WTC11 (cell line): ENCODE measurements at regions not wholly inside any gene's neighbourhood (a gene's known extent, or its start where the extent isn't known, plus 50 kb on each side); places are given as distances from the start of the nearest gene placed in this dataset.

ENCODE experiments used
- ATAC-seq: fragments of 200-7000 bp; cut with Tn5 transposase; 2 replicates; pipeline ENCODE4 v1.10.0; 2021; ENCODE audit warnings: mild to moderate bottlenecking, moderate library complexity
- CTCF ChIA-PET: fragments of 300-600 bp; sonication (Branson Sonifier 250); formaldehyde crosslinking; loops from one replicate; lab custom pipeline; 2021; ENCODE audit warnings: antibody characterized with exemption; lab: Charles Lee
- POLR2A ChIA-PET: fragments of 350-600 bp; sonication (Branson Sonifier 250); formaldehyde crosslinking; loops from one replicate; lab custom pipeline; 2021; ENCODE audit warnings: antibody characterized with exemption; lab: Charles Lee
- DNase-seq: peaks from one replicate; pipeline ENCODE4 v3.0.0; 2021; ENCODE audit warnings: low spot score
- H3K27ac Mint-ChIP-seq: 2 replicates; pipeline ENCODE4 v1.8.0; 2021; ENCODE audit warnings: mixed read lengths
- H3K27me3 Mint-ChIP-seq: 2 replicates; pipeline ENCODE4 v1.8.0; 2021; ENCODE audit warnings: low read depth, mild to moderate bottlenecking, moderate library complexity, mixed read lengths
- H3K36me3 Mint-ChIP-seq: 2 replicates; pipeline ENCODE4 v1.8.0; 2021; ENCODE audit warnings: mixed read lengths
- H3K4me1 Mint-ChIP-seq: 2 replicates; pipeline ENCODE4 v1.8.0; 2022; ENCODE audit warnings: mixed read lengths
- H3K4me3 Mint-ChIP-seq: 2 replicates; pipeline ENCODE4 v1.8.0; 2021; ENCODE audit warnings: mild to moderate bottlenecking, moderate library complexity, mixed read lengths
- H3K9me3 Mint-ChIP-seq: 2 replicates; pipeline ENCODE4 v1.8.0; 2021; ENCODE audit warnings: mixed read lengths
- ESRRA ChIP-seq: sonication (generic); formaldehyde crosslinking; IDR thresholded peaks from 2 replicates; pipeline ENCODE4 v1.8.1; 2022; ENCODE audit warnings: mild to moderate bottlenecking, missing genetic modification reagents, borderline replicate concordance
- MYBL2 ChIP-seq: sonication (generic); formaldehyde crosslinking; IDR thresholded peaks from 2 replicates; pipeline ENCODE4 v1.8.1; 2023; ENCODE audit warnings: mild to moderate bottlenecking, moderate library complexity, missing genetic modification reagents
- RORB ChIP-seq: fragments of 250-450 bp; sonication (Bioruptor Pico); IDR thresholded peaks from 2 replicates; pipeline ENCODE4 v1.9.0; 2021; ENCODE audit warnings: mild to moderate bottlenecking
- SMAD4 ChIP-seq: sonication (generic); formaldehyde crosslinking; IDR thresholded peaks from 2 replicates; pipeline ENCODE4 v1.8.0; 2022; ENCODE audit warnings: mild to moderate bottlenecking, missing genetic modification reagents
- TCF7 ChIP-seq: sonication (generic); formaldehyde crosslinking; IDR thresholded peaks from 2 replicates; pipeline ENCODE4 v1.8.0; 2022; ENCODE audit warnings: mild to moderate bottlenecking, low read depth, missing genetic modification reagents, moderate library complexity
- TP53 ChIP-seq: sonication (generic); formaldehyde crosslinking; IDR thresholded peaks from 2 replicates; pipeline ENCODE4 v1.8.1; 2023; ENCODE audit warnings: mild to moderate bottlenecking, missing genetic modification reagents
- ZNF121 ChIP-seq: sonication (generic); formaldehyde crosslinking; IDR thresholded peaks from 2 replicates; pipeline ENCODE4 v1.8.0; 2023; ENCODE audit warnings: missing genetic modification reagents
- TF ChIP-seq, protein P1 (sequence below): sonication (generic); formaldehyde crosslinking; IDR thresholded peaks from 2 replicates; pipeline ENCODE4 v1.8.0; 2022; ENCODE audit warnings: mild to moderate bottlenecking, missing genetic modification reagents
- TF ChIP-seq, protein P2 (sequence below): fragments of 250-450 bp; sonication (Bioruptor Pico); IDR thresholded peaks from 2 replicates; pipeline ENCODE4 v1.9.0; 2021; ENCODE audit warnings: mild to moderate bottlenecking, borderline replicate concordance
- TF ChIP-seq, protein P3 (sequence below): sonication (generic); formaldehyde crosslinking; IDR thresholded peaks from 2 replicates; pipeline ENCODE4 v1.8.0; 2023; ENCODE audit warnings: missing genetic modification reagents
- TF ChIP-seq, protein P4 (sequence below): fragments of 250-450 bp; sonication (Bioruptor Pico); IDR thresholded peaks from 2 replicates; pipeline ENCODE4 v1.8.0; 2021; ENCODE audit warnings: mild to moderate bottlenecking
- TF ChIP-seq, protein P5 (sequence below): sonication (generic); formaldehyde crosslinking; IDR thresholded peaks from 2 replicates; pipeline ENCODE4 v1.8.1; 2023; ENCODE audit warnings: mild to moderate bottlenecking, missing genetic modification reagents, borderline replicate concordance
- TF ChIP-seq, protein P6 (sequence below): sonication (generic); formaldehyde crosslinking; conservative IDR thresholded peaks from 2 replicates; pipeline ENCODE4 v1.8.1; 2023; ENCODE audit warnings: mild to moderate bottlenecking, low read depth, missing genetic modification reagents, moderate library complexity
- TF ChIP-seq, protein P7 (sequence below): fragments of 250-450 bp; sonication (Bioruptor Pico); IDR thresholded peaks from 2 replicates; pipeline ENCODE4 v1.9.0; 2021; ENCODE audit warnings: moderate library complexity, mild to moderate bottlenecking, inconsistent platforms, borderline replicate concordance

DNA sequence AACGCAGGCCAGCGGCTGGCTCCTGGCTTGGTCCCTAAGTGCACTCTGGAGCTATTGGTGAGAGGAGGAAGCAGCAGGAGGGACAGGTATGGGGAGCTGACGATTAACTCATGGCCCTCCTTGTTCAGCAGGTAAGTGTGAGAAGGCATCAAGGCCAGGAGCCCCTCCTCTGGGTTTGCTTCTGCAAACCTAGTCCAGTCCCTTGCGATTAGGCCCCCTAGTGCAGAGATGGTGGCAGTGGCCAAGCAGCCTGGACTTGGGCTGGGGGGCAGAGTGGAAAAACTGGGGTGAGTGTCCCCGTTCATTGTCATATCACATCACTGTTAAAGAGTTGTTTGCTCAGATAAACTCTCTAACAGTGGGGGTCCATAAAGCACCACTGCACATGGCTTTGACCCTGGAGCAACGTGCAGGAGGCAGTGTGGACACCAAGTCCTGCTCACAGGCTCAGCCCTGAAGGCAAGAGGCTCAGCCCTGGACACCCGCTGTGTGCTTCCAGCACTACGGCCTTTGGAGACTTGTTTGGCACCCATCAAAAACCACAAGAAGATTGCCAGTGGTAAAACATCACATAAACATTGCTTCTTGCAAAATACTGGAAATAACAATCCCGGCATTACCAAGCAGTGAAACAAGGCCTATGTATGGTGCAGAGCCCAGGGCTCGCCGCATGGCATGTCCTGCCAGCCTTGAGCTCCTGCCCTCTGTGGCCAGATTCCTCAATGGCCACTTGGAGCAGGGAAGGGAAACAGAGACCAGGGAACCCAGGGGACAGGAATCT, 184.3 kb upstream of the RTL1 start:
- DNase-seq (peak; percentile 14), ATAC-seq (peak; percentile 24; the same call in 1 of the 2 replicates)
- peaks cover 2% of the 10 kb centered on the region; the same call in 1 of the 2 replicates for H3K27me3 Mint-ChIP-seq
- H3K9me3 Mint-ChIP-seq = no peaks in the 10 kb centered on the region
- no peaks in the 10 kb centered on the region for H3K4me1 Mint-ChIP-seq
- no peak overlapping the region for H3K4me3 Mint-ChIP-seq
- TF ChIP-seq, protein P1, sequence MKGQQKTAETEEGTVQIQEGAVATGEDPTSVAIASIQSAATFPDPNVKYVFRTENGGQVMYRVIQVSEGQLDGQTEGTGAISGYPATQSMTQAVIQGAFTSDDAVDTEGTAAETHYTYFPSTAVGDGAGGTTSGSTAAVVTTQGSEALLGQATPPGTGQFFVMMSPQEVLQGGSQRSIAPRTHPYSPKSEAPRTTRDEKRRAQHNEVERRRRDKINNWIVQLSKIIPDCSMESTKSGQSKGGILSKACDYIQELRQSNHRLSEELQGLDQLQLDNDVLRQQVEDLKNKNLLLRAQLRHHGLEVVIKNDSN (CRISPR knock-in tag) = no peak
- no peak for TF ChIP-seq MYBL2
- no peak for TF ChIP-seq SMAD4 (CRISPR knock-in tag)
- TF ChIP-seq TP53 = no peak
- TF ChIP-seq RORB (CRISPR knock-in tag) = no peak
- TF ChIP-seq, protein P2, sequence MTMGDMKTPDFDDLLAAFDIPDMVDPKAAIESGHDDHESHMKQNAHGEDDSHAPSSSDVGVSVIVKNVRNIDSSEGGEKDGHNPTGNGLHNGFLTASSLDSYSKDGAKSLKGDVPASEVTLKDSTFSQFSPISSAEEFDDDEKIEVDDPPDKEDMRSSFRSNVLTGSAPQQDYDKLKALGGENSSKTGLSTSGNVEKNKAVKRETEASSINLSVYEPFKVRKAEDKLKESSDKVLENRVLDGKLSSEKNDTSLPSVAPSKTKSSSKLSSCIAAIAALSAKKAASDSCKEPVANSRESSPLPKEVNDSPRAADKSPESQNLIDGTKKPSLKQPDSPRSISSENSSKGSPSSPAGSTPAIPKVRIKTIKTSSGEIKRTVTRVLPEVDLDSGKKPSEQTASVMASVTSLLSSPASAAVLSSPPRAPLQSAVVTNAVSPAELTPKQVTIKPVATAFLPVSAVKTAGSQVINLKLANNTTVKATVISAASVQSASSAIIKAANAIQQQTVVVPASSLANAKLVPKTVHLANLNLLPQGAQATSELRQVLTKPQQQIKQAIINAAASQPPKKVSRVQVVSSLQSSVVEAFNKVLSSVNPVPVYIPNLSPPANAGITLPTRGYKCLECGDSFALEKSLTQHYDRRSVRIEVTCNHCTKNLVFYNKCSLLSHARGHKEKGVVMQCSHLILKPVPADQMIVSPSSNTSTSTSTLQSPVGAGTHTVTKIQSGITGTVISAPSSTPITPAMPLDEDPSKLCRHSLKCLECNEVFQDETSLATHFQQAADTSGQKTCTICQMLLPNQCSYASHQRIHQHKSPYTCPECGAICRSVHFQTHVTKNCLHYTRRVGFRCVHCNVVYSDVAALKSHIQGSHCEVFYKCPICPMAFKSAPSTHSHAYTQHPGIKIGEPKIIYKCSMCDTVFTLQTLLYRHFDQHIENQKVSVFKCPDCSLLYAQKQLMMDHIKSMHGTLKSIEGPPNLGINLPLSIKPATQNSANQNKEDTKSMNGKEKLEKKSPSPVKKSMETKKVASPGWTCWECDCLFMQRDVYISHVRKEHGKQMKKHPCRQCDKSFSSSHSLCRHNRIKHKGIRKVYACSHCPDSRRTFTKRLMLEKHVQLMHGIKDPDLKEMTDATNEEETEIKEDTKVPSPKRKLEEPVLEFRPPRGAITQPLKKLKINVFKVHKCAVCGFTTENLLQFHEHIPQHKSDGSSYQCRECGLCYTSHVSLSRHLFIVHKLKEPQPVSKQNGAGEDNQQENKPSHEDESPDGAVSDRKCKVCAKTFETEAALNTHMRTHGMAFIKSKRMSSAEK (CRISPR knock-in tag) = no peak
- TF ChIP-seq, protein P3, sequence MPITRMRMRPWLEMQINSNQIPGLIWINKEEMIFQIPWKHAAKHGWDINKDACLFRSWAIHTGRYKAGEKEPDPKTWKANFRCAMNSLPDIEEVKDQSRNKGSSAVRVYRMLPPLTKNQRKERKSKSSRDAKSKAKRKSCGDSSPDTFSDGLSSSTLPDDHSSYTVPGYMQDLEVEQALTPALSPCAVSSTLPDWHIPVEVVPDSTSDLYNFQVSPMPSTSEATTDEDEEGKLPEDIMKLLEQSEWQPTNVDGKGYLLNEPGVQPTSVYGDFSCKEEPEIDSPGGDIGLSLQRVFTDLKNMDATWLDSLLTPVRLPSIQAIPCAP = no peak
- H3K27ac Mint-ChIP-seq = no peak overlapping the region
- ChIA-PET CTCF (no interaction called here), POLR2A (no interaction called here)
- no peaks in the 10 kb centered on the region for H3K36me3 Mint-ChIP-seq

DNA sequence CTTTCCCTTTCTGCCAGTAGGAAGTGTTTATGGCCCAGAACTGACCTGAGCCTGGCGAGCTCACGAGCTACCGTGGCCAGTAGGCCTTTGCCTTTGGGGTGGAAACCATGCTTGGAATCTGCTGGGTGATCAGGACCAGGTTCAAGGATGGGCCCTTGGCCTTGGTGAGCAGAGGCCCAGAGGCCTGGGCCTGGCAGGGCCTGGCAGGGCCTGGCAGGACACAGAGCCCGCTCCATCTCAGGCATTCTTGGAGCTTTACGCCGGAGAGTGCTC, 184.8 kb upstream of the RTL1 start:
- no peak for TF ChIP-seq ESRRA
- H3K4me1 Mint-ChIP-seq = no peaks in the 10 kb centered on the region
- DNase-seq (no peak), ATAC-seq (no peak)
- H3K9me3 Mint-ChIP-seq = no peaks in the 10 kb centered on the region
- ChIA-PET CTCF (no interaction called here), POLR2A (no interaction called here)
- peaks cover 2% of the 10 kb centered on the region; the same call in 1 of the 2 replicates for H3K27me3 Mint-ChIP-seq
- no peak overlapping the region for H3K4me3 Mint-ChIP-seq
- no peaks in the 10 kb centered on the region for H3K36me3 Mint-ChIP-seq
- H3K27ac Mint-ChIP-seq = no peak overlapping the region

DNA sequence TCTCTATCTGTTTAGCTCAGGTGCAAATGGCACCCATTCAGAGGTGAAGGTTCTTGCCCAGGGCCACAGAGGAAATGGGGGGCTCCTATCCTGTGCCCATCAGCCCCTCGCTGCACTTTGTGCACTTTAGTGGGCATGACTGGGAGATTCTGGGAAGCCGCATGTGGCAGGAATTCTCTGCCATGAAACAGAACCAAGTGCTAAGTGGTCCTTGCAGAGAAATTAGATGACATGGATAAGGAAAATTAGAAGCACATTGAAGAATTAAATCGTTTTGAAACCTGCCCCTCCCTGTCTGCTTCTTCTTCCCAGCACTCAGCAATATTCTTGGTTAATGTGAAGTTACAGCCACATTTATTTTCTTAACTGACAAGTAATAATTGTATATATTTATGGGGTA, 185.2 kb upstream of the RTL1 start:
- ChIA-PET CTCF (interaction anchor here (1.3 kb wide), 1 partner anchor 182 kb away, joined by 3 read pairs; no protein-coding TSS in a partner anchor), POLR2A (no interaction called here)
- no peak for DNase-seq
- Mint-ChIP-seq H3K36me3 (no peaks in the 10 kb centered on the region), H3K9me3 (no peaks in the 10 kb centered on the region), H3K4me3 (no peak overlapping the region), H3K4me1 (no peaks in the 10 kb centered on the region), H3K27me3 (no peaks in the 10 kb centered on the region), H3K27ac (no peak overlapping the region)
- no peak for ATAC-seq
- TF ChIP-seq MYBL2 = no peak
- TF ChIP-seq TCF7 (CRISPR knock-in tag) = no peak
- TF ChIP-seq, protein P4, sequence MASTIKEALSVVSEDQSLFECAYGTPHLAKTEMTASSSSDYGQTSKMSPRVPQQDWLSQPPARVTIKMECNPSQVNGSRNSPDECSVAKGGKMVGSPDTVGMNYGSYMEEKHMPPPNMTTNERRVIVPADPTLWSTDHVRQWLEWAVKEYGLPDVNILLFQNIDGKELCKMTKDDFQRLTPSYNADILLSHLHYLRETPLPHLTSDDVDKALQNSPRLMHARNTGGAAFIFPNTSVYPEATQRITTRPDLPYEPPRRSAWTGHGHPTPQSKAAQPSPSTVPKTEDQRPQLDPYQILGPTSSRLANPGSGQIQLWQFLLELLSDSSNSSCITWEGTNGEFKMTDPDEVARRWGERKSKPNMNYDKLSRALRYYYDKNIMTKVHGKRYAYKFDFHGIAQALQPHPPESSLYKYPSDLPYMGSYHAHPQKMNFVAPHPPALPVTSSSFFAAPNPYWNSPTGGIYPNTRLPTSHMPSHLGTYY (CRISPR knock-in tag) = no peak
- no peak for TF ChIP-seq ZNF121 (CRISPR knock-in tag)
- TF ChIP-seq, protein P5, sequence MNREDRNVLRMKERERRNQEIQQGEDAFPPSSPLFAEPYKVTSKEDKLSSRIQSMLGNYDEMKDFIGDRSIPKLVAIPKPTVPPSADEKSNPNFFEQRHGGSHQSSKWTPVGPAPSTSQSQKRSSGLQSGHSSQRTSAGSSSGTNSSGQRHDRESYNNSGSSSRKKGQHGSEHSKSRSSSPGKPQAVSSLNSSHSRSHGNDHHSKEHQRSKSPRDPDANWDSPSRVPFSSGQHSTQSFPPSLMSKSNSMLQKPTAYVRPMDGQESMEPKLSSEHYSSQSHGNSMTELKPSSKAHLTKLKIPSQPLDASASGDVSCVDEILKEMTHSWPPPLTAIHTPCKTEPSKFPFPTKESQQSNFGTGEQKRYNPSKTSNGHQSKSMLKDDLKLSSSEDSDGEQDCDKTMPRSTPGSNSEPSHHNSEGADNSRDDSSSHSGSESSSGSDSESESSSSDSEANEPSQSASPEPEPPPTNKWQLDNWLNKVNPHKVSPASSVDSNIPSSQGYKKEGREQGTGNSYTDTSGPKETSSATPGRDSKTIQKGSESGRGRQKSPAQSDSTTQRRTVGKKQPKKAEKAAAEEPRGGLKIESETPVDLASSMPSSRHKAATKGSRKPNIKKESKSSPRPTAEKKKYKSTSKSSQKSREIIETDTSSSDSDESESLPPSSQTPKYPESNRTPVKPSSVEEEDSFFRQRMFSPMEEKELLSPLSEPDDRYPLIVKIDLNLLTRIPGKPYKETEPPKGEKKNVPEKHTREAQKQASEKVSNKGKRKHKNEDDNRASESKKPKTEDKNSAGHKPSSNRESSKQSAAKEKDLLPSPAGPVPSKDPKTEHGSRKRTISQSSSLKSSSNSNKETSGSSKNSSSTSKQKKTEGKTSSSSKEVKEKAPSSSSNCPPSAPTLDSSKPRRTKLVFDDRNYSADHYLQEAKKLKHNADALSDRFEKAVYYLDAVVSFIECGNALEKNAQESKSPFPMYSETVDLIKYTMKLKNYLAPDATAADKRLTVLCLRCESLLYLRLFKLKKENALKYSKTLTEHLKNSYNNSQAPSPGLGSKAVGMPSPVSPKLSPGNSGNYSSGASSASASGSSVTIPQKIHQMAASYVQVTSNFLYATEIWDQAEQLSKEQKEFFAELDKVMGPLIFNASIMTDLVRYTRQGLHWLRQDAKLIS (CRISPR knock-in tag) = no peak
- TF ChIP-seq, protein P6, sequence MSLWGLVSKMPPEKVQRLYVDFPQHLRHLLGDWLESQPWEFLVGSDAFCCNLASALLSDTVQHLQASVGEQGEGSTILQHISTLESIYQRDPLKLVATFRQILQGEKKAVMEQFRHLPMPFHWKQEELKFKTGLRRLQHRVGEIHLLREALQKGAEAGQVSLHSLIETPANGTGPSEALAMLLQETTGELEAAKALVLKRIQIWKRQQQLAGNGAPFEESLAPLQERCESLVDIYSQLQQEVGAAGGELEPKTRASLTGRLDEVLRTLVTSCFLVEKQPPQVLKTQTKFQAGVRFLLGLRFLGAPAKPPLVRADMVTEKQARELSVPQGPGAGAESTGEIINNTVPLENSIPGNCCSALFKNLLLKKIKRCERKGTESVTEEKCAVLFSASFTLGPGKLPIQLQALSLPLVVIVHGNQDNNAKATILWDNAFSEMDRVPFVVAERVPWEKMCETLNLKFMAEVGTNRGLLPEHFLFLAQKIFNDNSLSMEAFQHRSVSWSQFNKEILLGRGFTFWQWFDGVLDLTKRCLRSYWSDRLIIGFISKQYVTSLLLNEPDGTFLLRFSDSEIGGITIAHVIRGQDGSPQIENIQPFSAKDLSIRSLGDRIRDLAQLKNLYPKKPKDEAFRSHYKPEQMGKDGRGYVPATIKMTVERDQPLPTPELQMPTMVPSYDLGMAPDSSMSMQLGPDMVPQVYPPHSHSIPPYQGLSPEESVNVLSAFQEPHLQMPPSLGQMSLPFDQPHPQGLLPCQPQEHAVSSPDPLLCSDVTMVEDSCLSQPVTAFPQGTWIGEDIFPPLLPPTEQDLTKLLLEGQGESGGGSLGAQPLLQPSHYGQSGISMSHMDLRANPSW (CRISPR knock-in tag) = no peak
- TF ChIP-seq, protein P3 = no peak
- TF ChIP-seq, protein P7, sequence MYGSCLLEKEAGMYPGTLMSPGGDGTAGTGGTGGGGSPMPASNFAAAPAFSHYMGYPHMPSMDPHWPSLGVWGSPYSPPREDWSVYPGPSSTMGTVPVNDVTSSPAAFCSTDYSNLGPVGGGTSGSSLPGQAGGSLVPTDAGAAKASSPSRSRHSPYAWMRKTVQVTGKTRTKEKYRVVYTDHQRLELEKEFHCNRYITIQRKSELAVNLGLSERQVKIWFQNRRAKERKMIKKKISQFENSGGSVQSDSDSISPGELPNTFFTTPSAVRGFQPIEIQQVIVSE (CRISPR knock-in tag) = no peak
